NT2/D1 (cell line): ENCODE measurements at regions not wholly inside any gene's neighbourhood (a gene's known extent, or its start where the extent isn't known, plus 50 kb on each side); places are given as distances from the start of the nearest gene placed in this dataset.

Experiments
- SUZ12 ChIP-seq: IDR thresholded peaks from 2 replicates; pipeline ENCODE4 v1.6.1; 2011; ENCODE audit not compliant: insufficient read length, insufficient read depth; ENCODE audit errors: extremely low read depth
- YY1 ChIP-seq: IDR thresholded peaks from 2 replicates; pipeline ENCODE4 v1.6.1; 2011; ENCODE audit not compliant: insufficient read length, insufficient read depth

DNA sequence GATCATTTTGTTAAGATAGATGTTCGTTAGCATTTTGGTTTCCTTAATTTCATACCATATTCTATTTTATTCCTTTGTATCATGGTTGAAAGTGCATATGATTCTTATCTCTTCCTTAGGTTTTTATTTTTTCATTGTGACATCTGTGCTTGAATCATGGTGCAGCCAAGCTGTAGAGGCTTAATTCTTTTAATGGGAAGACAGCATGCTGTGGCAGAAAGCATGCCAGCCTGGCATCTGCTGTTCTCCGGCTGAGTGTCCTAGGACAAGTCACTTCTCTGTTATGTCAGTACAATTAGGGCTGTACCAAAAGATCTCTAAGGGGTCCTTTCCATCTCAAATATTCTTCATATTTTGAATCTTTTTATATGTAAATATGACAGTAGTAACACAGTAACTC is 68.5 kb upstream of the PMFBP1 start:
- TF ChIP-seq YY1 (no peak), SUZ12 (no peak)
